Gastrocnemius medialis (tissue), 4 donors: ENCODE measurements at regions not wholly inside any gene's neighbourhood (a gene's known extent, or its start where the extent isn't known, plus 50 kb on each side); places are given as distances from the start of the nearest gene placed in this dataset.

Experiments used
- ATAC-seq, 2 donors: fragments of 150-250 bp; one replicate each; pipeline ENCODE4 v1.9.1; 2016
- DNase-seq, 2 donors: peaks; one replicate each; pipeline ENCODE4 v3.0.0-alpha.2; 2019
- H3K27ac ChIP-seq, 4 donors: fragments of 200-600 bp; sonication (generic); 1 replicate in 1 of 4; 2 replicates in 3 of 4; pipeline ENCODE4 v1.5.1; 2016 to 2018; ENCODE audit warnings: mild to moderate bottlenecking in 2 of 4, moderate library complexity in 1 of 4
- H3K27me3 ChIP-seq, 3 donors: fragments of 200-600 bp; sonication (generic) in 2 of 3; 1 replicate in 1 of 3; 2 replicates in 2 of 3; pipeline versions ENCODE4 v1.5.1 to v1.6.0; 2016 to 2019; ENCODE audit warnings: mild to moderate bottlenecking in 1 of 3, moderate library complexity in 1 of 3
- H3K36me3 ChIP-seq, 2 donors: fragments of 200-600 bp; sonication (generic) in 1 of 2; one replicate each; pipeline ENCODE4 v1.5.1; 2017 to 2018
- H3K4me1 ChIP-seq, 2 donors: fragments of 200-600 bp; sonication (generic) in 1 of 2; one replicate each; pipeline ENCODE4 v1.5.1; 2016 to 2017; ENCODE audit warnings: mild to moderate bottlenecking in 2 of 2
- H3K4me3 ChIP-seq, 4 donors: fragments of 200-600 bp; sonication (generic) in 3 of 4; 1 replicate in 1 of 4; 2 replicates in 3 of 4; pipeline ENCODE4 v1.5.1; 2016 to 2019; ENCODE audit warnings: mild to moderate bottlenecking in 2 of 4
- H3K9me3 ChIP-seq, 3 donors: fragments of 200-600 bp; sonication (generic) in 2 of 3; 1 replicate in 1 of 3; 2 replicates in 2 of 3; pipeline ENCODE4 v1.5.1; 2016 to 2019
- POLR2A ChIP-seq, 2 donors: fragments of 450-650 bp; IDR thresholded peaks; one replicate each; pipeline ENCODE4 v1.6.1; 2017; ENCODE audit warnings: antibody characterized with exemption in 2 of 2, mild to moderate bottlenecking in 2 of 2, moderate library complexity in 2 of 2
- in situ Hi-C, 4 donors: fragments of 200-750 bp; cut with MboI; loops; one replicate each; pipeline versions ENCODE4 v1.15.0 to v1.8.0; 2017; ENCODE audit warnings: low sequenced_read_pairs in 4 of 4
- intact Hi-C: fragments of 100-400 bp; cut with DNase I; formaldehyde crosslinking; loops from one replicate; pipeline ENCODE4 v1.15.1; 2023; ENCODE audit warnings: low total_unique reads
- TF ChIP-seq, protein P1 (sequence below), 5 experiments: fragments of 450-650 bp in 3 of 5; fragments of 200-600 bp in 2 of 5; sonication (generic) in 2 of 5; IDR thresholded peaks in 4 of 5; conservative IDR thresholded peaks in 1 of 5; 1 replicate in 4 of 5; 2 replicates in 1 of 5; pipeline ENCODE4 v1.5.1; 2016 to 2019; ENCODE audit warnings: antibody characterized with exemption in 5 of 5, mild to moderate bottlenecking in 3 of 5, moderate library complexity in 3 of 5

DNA sequence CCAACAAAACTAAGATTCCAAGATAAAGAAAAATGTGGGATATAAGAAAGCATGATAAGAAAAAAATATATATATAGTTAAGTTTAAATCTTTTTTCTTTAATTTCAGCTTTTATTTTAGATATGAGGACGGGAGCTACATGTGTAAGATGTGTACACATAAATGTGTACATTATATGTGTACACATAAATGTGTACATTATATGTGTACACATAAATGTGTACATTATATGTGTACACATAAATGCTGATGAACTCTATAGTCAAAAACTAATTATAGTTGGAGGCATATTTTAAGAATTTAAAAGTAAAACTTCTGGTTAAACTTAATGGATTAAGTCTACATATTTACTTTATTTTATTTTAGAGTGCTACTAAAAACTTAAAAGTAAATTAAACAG lies 123.6 kb downstream of the BTG1 start:
- H3K36me3 ChIP-seq, result no peaks in the 10 kb centered on the region
- in situ Hi-C loops, result no loop called here
- intact Hi-C loops, result no loop called here
- no peak overlapping the region for H3K4me3 ChIP-seq
- no peak overlapping the region for H3K27ac ChIP-seq
- ATAC-seq, result no peak
- H3K4me1 ChIP-seq, result no peaks in the 10 kb centered on the region
- H3K9me3 ChIP-seq, result no peaks in the 10 kb centered on the region
- TF ChIP-seq, protein P1, sequence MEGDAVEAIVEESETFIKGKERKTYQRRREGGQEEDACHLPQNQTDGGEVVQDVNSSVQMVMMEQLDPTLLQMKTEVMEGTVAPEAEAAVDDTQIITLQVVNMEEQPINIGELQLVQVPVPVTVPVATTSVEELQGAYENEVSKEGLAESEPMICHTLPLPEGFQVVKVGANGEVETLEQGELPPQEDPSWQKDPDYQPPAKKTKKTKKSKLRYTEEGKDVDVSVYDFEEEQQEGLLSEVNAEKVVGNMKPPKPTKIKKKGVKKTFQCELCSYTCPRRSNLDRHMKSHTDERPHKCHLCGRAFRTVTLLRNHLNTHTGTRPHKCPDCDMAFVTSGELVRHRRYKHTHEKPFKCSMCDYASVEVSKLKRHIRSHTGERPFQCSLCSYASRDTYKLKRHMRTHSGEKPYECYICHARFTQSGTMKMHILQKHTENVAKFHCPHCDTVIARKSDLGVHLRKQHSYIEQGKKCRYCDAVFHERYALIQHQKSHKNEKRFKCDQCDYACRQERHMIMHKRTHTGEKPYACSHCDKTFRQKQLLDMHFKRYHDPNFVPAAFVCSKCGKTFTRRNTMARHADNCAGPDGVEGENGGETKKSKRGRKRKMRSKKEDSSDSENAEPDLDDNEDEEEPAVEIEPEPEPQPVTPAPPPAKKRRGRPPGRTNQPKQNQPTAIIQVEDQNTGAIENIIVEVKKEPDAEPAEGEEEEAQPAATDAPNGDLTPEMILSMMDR (IDR thresholded peaks at IDR 0.05 in 4 of 5, conservative IDR thresholded peaks at IDR 0.05 in 1 of 5), result no peak
- no peak for TF ChIP-seq POLR2A (IDR thresholded peaks at IDR 0.05)
- no peaks in the 10 kb centered on the region for H3K27me3 ChIP-seq
- no peak for DNase-seq

GRCh38 chr12:92021666-92022035 lies 124.0 kb downstream of the BTG1 start:
- ATAC-seq (no peak), DNase-seq (no peak)
- Histone ChIP-seq H3K27ac (no peak overlapping the region), H3K4me3 (no peak overlapping the region), H3K4me1 (no peaks in the 10 kb centered on the region), H3K9me3 (no peaks in the 10 kb centered on the region), H3K27me3 (no peaks in the 10 kb centered on the region), H3K36me3 (no peaks in the 10 kb centered on the region)
- intact Hi-C loops, result no loop called here
- in situ Hi-C loops, result no loop called here
- TF ChIP-seq POLR2A (IDR thresholded peaks at IDR 0.05), result no peak
- TF ChIP-seq, protein P1 (IDR thresholded peaks at IDR 0.05 in 4 of 5, conservative IDR thresholded peaks at IDR 0.05 in 1 of 5), result no peak

DNA sequence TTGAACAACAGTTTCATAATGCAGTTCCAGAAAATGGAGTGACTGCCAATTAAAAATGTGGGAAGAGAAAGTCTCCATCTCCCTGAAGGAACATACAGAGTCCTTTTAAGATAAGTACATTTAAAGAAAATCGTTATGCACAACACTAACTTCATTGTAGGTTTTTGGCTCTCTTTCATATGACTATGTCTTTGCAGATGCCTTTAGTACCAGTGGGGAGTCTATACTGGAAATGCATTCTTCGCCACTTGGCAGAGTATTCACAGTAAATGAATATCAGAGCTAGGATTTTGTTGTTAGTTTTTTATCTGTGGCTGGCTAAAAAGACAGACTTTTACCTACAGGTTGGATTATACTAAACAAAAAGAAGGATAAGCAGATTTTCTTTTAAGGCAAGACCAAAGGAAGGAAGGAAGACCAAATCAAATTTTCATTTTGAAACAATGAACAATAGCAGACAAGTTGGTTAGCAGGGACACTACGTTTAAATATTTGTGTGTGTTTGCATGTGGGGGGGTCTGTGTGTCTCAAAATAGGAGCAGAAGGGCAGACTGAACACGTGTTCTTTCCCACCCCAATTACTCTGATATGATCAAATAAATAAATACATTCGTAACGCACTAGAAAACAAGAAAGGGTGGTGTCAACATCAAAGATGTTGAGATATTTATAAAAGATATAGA lies 124.5 kb downstream of the BTG1 start:
- no peak for TF ChIP-seq POLR2A (IDR thresholded peaks at IDR 0.05)
- TF ChIP-seq, protein P1 (IDR thresholded peaks at IDR 0.05 in 4 of 5, conservative IDR thresholded peaks at IDR 0.05 in 1 of 5), result no peak
- H3K27ac ChIP-seq, result no peak overlapping the region
- no peaks in the 10 kb centered on the region for H3K27me3 ChIP-seq
- in situ Hi-C loops (no loop called here), intact Hi-C loops (no loop called here)
- H3K36me3 ChIP-seq, result no peaks in the 10 kb centered on the region
- no peaks in the 10 kb centered on the region for H3K9me3 ChIP-seq
- H3K4me3 ChIP-seq, result no peak overlapping the region
- no peaks in the 10 kb centered on the region for H3K4me1 ChIP-seq
- DNase-seq (no peak), ATAC-seq (no peak)

- Histone ChIP-seq H3K4me1 (no peaks in the 10 kb centered on the region), H3K36me3 (no peaks in the 10 kb centered on the region), H3K9me3 (no peaks in the 10 kb centered on the region), H3K27ac (no peak overlapping the region), H3K27me3 (no peaks in the 10 kb centered on the region), H3K4me3 (no peak overlapping the region)
- intact Hi-C loops, result loop anchor here (5.0 kb wide), 1 partner anchor 107 kb away; no protein-coding TSS in a partner anchor
- no peak for ATAC-seq
- TF ChIP-seq, protein P1 (IDR thresholded peaks at IDR 0.05 in 4 of 5, conservative IDR thresholded peaks at IDR 0.05 in 1 of 5), result no peak
- no peak for TF ChIP-seq POLR2A (IDR thresholded peaks at IDR 0.05)
- no peak for DNase-seq
- in situ Hi-C loops, result no loop called here
Observed at GRCh38 chr12:92019491-92020277, 126.0 kb downstream of the BTG1 start.
